Caco-2 (cell line): ENCODE measurements at regions not wholly inside any gene's neighbourhood (a gene's known extent, or its start where the extent isn't known, plus 50 kb on each side); places are given as distances from the start of the nearest gene placed in this dataset.

Experiments used
- BruUV-seq: library from RNA; stranded (reverse); fragments of 400-500 nt; replicated peaks from 2 replicates; lab custom pipeline; 2021; lab: Mats Ljungman, UMichigan
- CTCF ChIA-PET: fragments of 300-600 bp; sonication (Branson Sonifier 250); formaldehyde crosslinking; loops from one replicate; lab custom pipeline; 2022; ENCODE audit warnings: antibody characterized with exemption; lab: Charles Lee
- POLR2A ChIA-PET: fragments of 300-600 bp; sonication (Branson Sonifier 250); formaldehyde crosslinking; loops from one replicate; lab custom pipeline; 2022; ENCODE audit warnings: antibody characterized with exemption; lab: Charles Lee
- DNase-seq, 2 experiments: peaks; one replicate each; pipeline versions ENCODE4 v3.0.0 to v3.0.0-alpha.2; 2020 to 2022
- H3K27me3 ChIP-seq: replicated peaks from 2 replicates; pipeline ENCODE4 v1.6.0; 2011; ENCODE audit warnings: low read length; ENCODE audit not compliant: control insufficient read depth, insufficient read depth
- H3K36me3 ChIP-seq: 2 replicates; pipeline ENCODE4 v1.5.1; 2011; ENCODE audit warnings: low read length; ENCODE audit not compliant: control insufficient read depth, insufficient read depth
- H3K4me1 ChIP-seq: fragments of 250-450 bp; sonication (Bioruptor Pico); 2 replicates; pipeline ENCODE4 v1.5.1; 2020; ENCODE audit warnings: mild to moderate bottlenecking
- H3K4me3 ChIP-seq: 2 replicates; pipeline ENCODE4 v1.5.1; 2011; ENCODE audit warnings: low read depth, mild to moderate bottlenecking, control low read depth, low read length
- H3K9me3 ChIP-seq: fragments of 250-450 bp; sonication (Bioruptor Pico); 2 replicates; pipeline ENCODE4 v1.5.1; 2020; ENCODE audit warnings: mild to moderate bottlenecking, moderate library complexity
- H3K27ac Mint-ChIP-seq: one replicate; pipeline ENCODE4 v1.8.0; 2022; ENCODE audit warnings: mixed read lengths; ENCODE audit not compliant: unreplicated experiment
- H3K27me3 Mint-ChIP-seq: one replicate; pipeline ENCODE4 v1.8.0; 2022; ENCODE audit warnings: mixed read lengths; ENCODE audit not compliant: insufficient read depth, unreplicated experiment
- H3K36me3 Mint-ChIP-seq: one replicate; pipeline ENCODE4 v1.8.0; 2022; ENCODE audit warnings: mild to moderate bottlenecking, mixed read lengths; ENCODE audit not compliant: insufficient read depth, unreplicated experiment
- H3K4me1 Mint-ChIP-seq: one replicate; pipeline ENCODE4 v1.8.0; 2022; ENCODE audit warnings: low read depth, mixed read lengths; ENCODE audit not compliant: unreplicated experiment
- H3K4me3 Mint-ChIP-seq: one replicate; pipeline ENCODE4 v1.8.0; 2022; ENCODE audit warnings: mild to moderate bottlenecking, moderate library complexity, mixed read lengths; ENCODE audit not compliant: unreplicated experiment
- H3K9me3 Mint-ChIP-seq: one replicate; pipeline ENCODE4 v1.8.0; 2022; ENCODE audit warnings: mixed read lengths; ENCODE audit not compliant: unreplicated experiment
- intact Hi-C: fragments of 100-400 bp; cut with micrococcal nuclease; formaldehyde crosslinking; loops from one replicate; pipeline ENCODE4 v1.10.0; 2022; ENCODE audit not compliant: unreplicated experiment
- TF ChIP-seq, protein P1 (sequence below), 2 experiments: fragments of 200-600 bp in 1 of 2; IDR thresholded peaks; 1 replicate in 1 of 2; 2 replicates in 1 of 2; pipeline versions ENCODE4 v1.5.1 to v1.8.0; 2011 to 2022; ENCODE audit warnings: antibody characterized with exemption in 1 of 2, control low read depth in 1 of 2, inconsistent platforms in 1 of 2, low read depth in 1 of 2, low read length in 1 of 2, mild to moderate bottlenecking in 1 of 2, moderate library complexity in 1 of 2; ENCODE audit not compliant: insufficient read depth in 1 of 2, severe bottlenecking in 1 of 2, unreplicated experiment in 1 of 2

DNA sequence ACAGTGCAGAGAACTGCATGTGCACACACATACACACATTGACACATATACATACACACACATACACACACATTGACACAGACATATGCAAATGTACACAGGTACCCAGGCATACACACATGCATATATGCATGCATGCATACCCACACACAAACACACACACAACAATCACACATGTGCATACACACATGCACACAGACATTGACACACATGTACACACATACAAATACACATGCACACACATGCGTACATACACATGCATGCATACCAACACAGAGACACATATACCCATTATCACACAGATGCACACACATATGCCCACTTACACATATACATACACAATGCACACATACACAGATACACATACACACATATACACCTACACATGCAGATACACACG is 299.6 kb upstream of the ADCY2 start:
- H3K36me3 Mint-ChIP-seq, result no peaks in the 10 kb centered on the region
- H3K27me3 Mint-ChIP-seq, result peaks cover 9% of the 10 kb centered on the region
- Histone ChIP-seq H3K27me3 (no peaks in the 10 kb centered on the region), H3K4me1 (no peaks in the 10 kb centered on the region), H3K36me3 (no peaks in the 10 kb centered on the region), H3K9me3 (no peaks in the 10 kb centered on the region), H3K4me3 (no peak overlapping the region)
- H3K4me3 Mint-ChIP-seq, result no peak overlapping the region
- TF ChIP-seq, protein P1, sequence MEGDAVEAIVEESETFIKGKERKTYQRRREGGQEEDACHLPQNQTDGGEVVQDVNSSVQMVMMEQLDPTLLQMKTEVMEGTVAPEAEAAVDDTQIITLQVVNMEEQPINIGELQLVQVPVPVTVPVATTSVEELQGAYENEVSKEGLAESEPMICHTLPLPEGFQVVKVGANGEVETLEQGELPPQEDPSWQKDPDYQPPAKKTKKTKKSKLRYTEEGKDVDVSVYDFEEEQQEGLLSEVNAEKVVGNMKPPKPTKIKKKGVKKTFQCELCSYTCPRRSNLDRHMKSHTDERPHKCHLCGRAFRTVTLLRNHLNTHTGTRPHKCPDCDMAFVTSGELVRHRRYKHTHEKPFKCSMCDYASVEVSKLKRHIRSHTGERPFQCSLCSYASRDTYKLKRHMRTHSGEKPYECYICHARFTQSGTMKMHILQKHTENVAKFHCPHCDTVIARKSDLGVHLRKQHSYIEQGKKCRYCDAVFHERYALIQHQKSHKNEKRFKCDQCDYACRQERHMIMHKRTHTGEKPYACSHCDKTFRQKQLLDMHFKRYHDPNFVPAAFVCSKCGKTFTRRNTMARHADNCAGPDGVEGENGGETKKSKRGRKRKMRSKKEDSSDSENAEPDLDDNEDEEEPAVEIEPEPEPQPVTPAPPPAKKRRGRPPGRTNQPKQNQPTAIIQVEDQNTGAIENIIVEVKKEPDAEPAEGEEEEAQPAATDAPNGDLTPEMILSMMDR (IDR thresholded peaks at IDR 0.05; ENCODE audit: insufficient read depth in 1 of 2, low read depth in 1 of 2, low read length in 1 of 2, severe bottlenecking in 1 of 2, unreplicated experiment in 1 of 2), result no peak
- CTCF ChIA-PET, result no interaction called here
- no peak overlapping the region for H3K27ac Mint-ChIP-seq
- BruUV-seq, result no TSS peak
- POLR2A ChIA-PET, result no interaction called here
- H3K4me1 Mint-ChIP-seq, result no peaks in the 10 kb centered on the region
- intact Hi-C loops, result no loop called here
- H3K9me3 Mint-ChIP-seq, result no peaks in the 10 kb centered on the region
- no peak for DNase-seq

DNA sequence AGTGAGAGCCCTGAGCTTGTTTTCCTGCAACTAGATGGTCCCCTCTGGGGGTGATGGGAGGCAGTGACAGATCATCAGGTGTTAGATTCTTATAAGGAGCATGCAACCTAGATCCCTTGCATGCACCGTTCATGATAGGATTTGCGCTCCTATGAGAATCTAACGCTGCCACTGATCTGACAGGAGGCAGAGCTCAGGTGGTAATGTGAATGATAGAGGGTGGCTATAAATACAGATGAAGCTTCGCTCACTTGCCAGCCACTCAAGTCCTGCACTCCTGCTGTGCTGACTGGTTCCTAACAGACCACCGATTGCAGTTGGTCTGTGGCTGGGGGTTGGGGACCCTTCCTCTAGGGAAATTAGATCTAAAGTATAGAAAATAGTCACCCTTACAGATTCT is 290.6 kb upstream of the ADCY2 start:
- H3K9me3 Mint-ChIP-seq, result no peaks in the 10 kb centered on the region
- H3K27ac Mint-ChIP-seq, result no peak overlapping the region
- intact Hi-C loops, result no loop called here
- H3K27me3 Mint-ChIP-seq, result peaks cover under 1% of the 10 kb centered on the region
- ChIA-PET POLR2A (no interaction called here), CTCF (no interaction called here)
- no peak for DNase-seq
- Histone ChIP-seq H3K27me3 (no peaks in the 10 kb centered on the region), H3K4me1 (no peaks in the 10 kb centered on the region), H3K4me3 (no peak overlapping the region), H3K9me3 (no peaks in the 10 kb centered on the region), H3K36me3 (no peaks in the 10 kb centered on the region)
- no peak overlapping the region for H3K4me3 Mint-ChIP-seq
- no peaks in the 10 kb centered on the region for H3K4me1 Mint-ChIP-seq
- no TSS peak for BruUV-seq
- H3K36me3 Mint-ChIP-seq, result no peaks in the 10 kb centered on the region
- TF ChIP-seq, protein P1 (IDR thresholded peaks at IDR 0.05; ENCODE audit: insufficient read depth in 1 of 2, low read depth in 1 of 2, low read length in 1 of 2, severe bottlenecking in 1 of 2, unreplicated experiment in 1 of 2), result no peak

DNA sequence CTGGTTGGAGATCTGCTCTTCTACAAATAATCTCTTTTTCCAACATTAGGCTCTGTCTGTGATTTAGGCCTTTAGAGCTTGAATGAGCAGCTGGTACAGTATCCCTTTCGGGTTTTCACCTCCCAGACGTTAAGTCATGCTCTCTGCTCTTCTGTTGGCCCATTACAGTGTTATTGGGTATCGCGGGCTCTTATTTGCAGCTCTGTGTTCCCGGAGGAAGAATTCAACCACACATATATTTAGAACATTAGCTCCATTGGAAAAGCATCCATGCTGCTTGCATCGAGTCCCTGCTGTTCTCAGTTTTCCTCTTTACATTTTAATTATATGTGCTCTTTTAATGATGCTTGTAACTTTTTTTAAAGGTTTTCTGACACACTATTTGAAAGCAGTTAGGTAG is 278.0 kb upstream of the ADCY2 start:
- no peaks in the 10 kb centered on the region for H3K27me3 ChIP-seq
- no peaks in the 10 kb centered on the region for H3K36me3 ChIP-seq
- peaks cover 19% of the 10 kb centered on the region for H3K9me3 Mint-ChIP-seq
- no peaks in the 10 kb centered on the region for H3K27me3 Mint-ChIP-seq
- no peak for DNase-seq
- H3K4me1 Mint-ChIP-seq, result no peaks in the 10 kb centered on the region
- TF ChIP-seq, protein P1 (IDR thresholded peaks at IDR 0.05; ENCODE audit: insufficient read depth in 1 of 2, low read depth in 1 of 2, low read length in 1 of 2, severe bottlenecking in 1 of 2, unreplicated experiment in 1 of 2), result no peak
- no peak overlapping the region for H3K4me3 ChIP-seq
- no peaks in the 10 kb centered on the region for H3K4me1 ChIP-seq
- intact Hi-C loops, result no loop called here
- BruUV-seq, result no TSS peak
- ChIA-PET POLR2A (no interaction called here), CTCF (no interaction called here)
- no peaks in the 10 kb centered on the region for H3K36me3 Mint-ChIP-seq
- H3K27ac Mint-ChIP-seq, result no peak overlapping the region
- no peak overlapping the region for H3K4me3 Mint-ChIP-seq
- no peaks in the 10 kb centered on the region for H3K9me3 ChIP-seq
